HG02870 (cell line): ENCODE measurements at regions not wholly inside any gene's neighbourhood (a gene's known extent, or its start where the extent isn't known, plus 50 kb on each side); places are given as distances from the start of the nearest gene placed in this dataset.

Experiments
- ATAC-seq: cut with Tn5 transposase; IDR thresholded peaks from one replicate; pipeline ENCODE4 v1.9.1; 2021; ENCODE audit warnings: mild to moderate bottlenecking, moderate library complexity; ENCODE audit not compliant: unreplicated experiment

DNA sequence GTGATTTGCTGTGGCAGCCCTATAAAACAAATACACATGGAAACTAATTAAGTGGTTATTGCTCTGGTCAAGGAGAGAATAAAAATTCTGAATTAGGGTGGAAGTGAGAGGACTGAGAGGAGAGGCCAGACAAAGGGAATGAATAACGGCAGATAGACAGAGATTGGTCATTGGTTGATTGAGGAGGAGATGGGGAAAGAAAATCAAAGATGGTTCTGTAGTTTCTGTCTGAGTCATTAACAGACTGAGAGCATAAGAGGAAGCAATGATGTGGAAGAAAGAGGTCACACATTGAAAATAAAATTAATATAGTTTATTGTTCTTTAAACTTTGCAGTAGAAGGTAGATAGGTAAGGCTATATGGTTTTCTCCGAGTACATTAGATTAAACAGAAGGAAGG is 469.8 kb downstream of the ACTL7B start:
- no peak for ATAC-seq

DNA sequence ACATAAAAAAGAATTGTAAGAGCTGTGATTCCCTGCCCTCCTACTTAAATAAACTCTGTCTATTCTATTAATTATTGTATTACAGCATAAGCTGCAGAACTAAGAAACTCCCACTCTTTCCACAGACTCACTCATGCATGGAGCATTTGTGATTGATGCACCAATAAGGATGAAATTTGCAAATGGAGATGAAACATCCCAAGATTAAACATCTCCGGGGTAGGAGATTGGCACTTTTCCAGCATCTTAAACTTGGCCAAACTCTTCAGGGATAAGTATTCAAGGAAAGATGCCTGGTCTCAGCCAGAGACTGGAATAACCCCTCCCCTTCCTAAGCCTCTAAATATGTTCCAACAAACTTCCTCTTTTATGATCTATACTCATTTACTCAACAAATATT is 472.0 kb downstream of the ACTL7B start:
- ATAC-seq = no peak

DNA sequence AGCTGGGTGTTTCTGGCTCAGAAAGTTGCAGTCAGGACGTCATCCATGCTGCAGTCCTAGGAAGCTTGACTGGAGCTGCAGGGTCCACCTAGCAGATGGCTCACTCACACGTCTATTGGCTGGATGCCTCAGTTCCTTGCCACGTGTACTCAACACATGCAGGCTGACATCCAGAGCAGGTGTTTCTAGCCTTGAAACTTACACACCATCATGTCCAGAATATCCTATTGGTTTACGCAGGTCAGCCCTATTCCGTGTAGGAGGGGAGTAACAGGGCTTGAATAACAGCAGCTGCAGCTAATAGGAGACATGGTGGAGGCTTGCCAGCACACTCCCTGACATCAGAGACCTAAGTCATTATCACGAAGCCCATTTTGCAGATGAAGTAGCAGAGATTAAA is 473.5 kb downstream of the ACTL7B start:
- no peak for ATAC-seq

DNA sequence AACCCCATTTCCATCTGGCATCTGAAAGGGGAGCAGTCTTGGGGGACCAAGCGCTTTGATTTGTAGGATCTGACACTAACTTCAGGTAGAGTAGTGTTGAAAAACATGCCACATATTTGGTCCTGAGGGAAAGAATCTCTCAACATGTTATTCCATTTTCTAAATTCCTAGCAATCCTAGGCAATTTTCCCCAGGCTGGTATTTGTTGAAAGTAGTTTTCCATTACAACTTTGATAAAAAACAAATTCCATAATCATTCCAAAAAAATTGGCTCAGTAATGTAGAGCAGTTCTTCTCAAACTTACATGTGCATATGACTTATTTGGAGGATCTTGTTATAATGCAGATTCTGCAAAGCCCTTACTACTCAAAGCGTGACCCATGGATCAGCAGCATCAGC is 477.9 kb downstream of the ACTL7B start:
- no peak for ATAC-seq

- no peak for ATAC-seq
These were observed 478.4 kb downstream of the ACTL7B start for GRCh38 chr9:108377382-108377781.

DNA sequence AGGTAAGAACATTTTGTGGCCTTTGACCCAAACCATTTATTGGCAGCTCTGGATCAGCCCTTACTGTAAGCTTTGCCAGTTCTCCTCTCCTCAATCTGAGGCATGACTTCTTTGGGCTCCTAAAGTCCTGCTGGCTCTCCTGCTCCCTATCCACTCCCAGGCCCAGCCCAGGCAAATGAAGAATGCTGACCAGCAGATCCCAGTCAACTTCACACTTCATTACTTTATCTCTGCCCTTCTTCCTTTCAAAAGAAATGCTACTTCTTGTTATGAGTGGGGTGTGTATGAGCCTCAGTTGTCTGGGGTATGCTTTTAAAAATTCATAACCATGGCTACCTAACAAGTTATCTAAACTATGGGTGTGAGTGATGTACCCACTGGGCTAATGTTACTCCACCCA is 479.6 kb downstream of the ACTL7B start:
- ATAC-seq = no peak

- no peak for ATAC-seq
These were observed 481.2 kb downstream of the ACTL7B start for GRCh38 chr9:108374626-108375025.

DNA sequence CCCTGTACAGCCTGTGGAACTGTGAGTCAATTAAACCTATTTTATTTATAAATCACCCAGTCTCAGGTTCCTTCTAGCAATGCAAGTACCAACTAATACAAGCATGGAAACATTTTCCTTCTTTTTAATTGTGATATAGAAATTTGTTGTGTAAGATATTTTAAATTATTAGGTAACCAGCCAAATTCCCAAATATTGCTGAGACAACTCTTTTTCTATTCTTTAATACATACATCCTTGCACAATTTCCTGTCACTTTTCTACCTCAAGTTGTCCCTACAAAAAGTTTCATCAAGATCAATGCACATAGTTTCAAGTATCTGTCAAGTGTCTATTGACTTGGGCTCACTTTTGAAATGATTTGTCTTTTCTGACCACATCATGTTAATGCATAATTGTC is 488.6 kb downstream of the ACTL7B start:
- ATAC-seq = no peak

GRCh38 chr9:108363311-108363710 is 492.5 kb downstream of the ACTL7B start:
- ATAC-seq = no peak

GRCh38 chr9:108360304-108360703 is 495.5 kb downstream of the ACTL7B start:
- no peak for ATAC-seq

DNA sequence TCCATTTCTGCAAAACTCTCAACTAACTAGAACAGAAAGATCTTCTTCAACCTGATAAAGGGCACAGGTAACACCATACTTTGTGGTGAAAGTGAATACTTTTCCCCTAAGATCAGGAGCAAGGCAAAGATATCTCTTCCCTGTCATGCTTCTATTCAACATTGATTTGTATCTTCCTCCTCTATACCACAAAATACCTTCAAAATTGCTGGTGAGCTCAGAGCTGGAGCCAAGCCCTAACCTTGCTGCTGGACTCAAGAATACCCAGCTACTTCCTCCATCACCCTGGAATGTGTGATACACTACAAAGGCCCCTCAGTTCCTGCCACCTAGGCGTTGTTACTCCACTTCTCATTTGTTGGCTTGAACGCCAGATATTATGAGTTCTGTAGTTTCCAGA is 499.0 kb downstream of the ACTL7B start:
- ATAC-seq = no peak

DNA sequence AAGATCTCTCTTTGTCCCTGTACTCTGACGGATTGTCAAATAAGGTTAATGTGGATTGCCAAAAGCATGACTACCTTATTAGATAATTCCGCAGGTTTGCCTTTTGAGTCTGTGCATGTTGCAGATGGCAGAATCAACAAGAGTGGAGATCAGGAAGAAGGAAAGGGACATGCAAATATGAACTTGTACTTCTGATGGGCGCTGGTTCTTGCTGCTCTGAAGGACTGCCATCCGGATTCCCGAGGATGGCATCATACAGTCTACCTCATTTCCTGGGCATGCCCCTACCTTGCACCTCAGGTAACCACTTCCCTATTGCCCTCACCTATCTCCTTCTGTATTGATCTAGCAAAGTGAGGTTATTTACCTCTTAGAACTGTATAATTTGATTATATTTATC is 504.2 kb downstream of the ACTL7B start:
- ATAC-seq = no peak

- ATAC-seq = no peak
These were observed 508.2 kb downstream of the ACTL7B start for GRCh38 chr9:108347463-108348188.

- ATAC-seq = no peak
These were observed 510.0 kb downstream of the ACTL7B start for GRCh38 chr9:108345826-108346225.

DNA sequence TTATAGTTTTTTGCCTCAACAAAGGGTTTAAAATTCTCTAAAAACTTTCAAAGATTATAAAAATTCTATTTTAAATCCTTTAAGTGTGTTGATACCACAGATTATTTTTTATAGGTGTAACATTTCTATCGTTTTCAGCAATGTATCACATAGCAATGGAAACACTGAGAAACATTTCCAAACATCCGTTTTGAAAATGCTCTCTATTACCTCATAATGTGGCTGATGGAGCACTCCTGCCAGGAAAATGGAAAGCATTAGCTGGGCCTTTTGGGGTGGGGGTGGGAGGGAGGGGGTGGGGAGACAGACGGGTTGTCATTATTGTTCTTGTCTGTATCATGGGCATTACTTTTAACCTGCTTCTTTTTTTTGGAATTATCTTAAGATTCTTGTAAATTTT is 516.5 kb downstream of the ACTL7B start:
- ATAC-seq = no peak

DNA sequence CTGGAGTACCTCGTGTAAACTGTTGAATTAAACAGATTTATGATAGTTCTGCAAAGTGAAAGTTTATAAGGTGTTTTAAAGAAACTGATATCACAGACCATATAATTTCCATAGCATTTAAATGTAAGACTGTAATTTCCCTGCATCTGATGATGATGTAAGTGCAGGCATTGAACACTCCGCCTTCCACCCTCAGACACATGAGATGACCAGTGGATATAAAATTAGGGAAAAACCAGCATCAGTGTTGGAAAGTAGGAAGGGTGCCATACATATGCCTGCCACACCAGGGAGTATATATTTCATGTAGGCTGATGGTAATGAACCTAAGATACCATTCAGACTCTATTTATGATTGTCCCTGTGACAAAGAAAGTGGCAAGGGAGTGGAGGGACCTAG is 519.2 kb downstream of the ACTL7B start:
- no peak for ATAC-seq

GRCh38 chr9:108333530-108333983 is 522.2 kb downstream of the ACTL7B start:
- no peak for ATAC-seq

DNA sequence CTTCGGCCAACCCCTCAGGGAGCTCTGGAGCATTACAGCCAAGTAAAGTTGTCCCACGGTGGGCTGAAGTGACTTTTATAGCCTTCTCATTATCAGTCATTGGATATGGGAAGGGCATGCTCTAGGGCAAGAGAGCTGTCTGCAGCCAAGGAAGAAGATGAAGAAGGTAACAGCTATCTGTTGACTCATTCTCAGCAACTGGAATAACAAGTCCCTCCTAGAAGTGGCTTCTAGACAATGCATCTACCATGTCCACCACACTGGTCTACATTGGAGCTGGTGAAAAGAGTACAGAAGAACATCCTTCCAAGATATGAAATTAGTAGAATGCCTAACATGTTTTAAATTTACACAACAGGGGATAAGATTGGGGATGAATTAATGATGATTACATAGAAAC is 524.2 kb downstream of the ACTL7B start:
- ATAC-seq = no peak

DNA sequence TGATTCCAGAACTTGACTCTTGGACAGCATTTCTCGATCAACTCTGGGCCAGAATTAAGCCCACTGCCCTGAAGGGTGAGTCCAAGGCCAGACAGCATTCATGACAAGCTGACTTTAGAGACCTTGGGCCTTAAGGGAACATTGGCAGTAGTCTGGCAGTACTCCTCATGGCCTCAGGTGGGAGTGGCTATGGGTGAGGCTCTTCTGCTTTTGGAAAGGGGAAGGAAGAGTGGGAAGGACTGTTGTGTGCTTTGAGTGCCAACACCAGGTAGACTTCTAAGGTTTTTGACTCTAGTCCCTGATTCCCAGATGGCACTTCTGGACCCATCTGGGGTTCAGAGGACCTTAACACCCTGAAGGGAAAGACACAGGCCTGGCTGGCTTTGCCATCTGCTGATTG is 530.4 kb downstream of the ACTL7B start:
- no peak for ATAC-seq

- no peak for ATAC-seq
These were observed 532.2 kb downstream of the ACTL7B start for GRCh38 chr9:108323615-108324014.

GRCh38 chr9:108322326-108323098 is 533.3 kb downstream of the ACTL7B start:
- no peak for ATAC-seq

GRCh38 chr9:108316630-108317029 is 539.2 kb downstream of the ACTL7B start:
- no peak for ATAC-seq
